ENCODE measurements at regions not wholly inside any gene's neighbourhood (a gene's known extent, or its start where the extent isn't known, plus 50 kb on each side); places are given as distances from the start of the nearest gene placed in this dataset.

- peaks cover 19% of the 10 kb centered on the region for H3K27me3 Mint-ChIP-seq
- CTCF ChIA-PET = no interaction called here
- POLR2A ChIA-PET = no interaction called here
- no peaks in the 10 kb centered on the region for H3K36me3 Mint-ChIP-seq
- DNase-seq = no peak
- intact Hi-C loops (cut with micrococcal nuclease) = no loop called here
- H3K4me1 Mint-ChIP-seq (ENCODE audit: low read depth) = no peaks in the 10 kb centered on the region
- no peaks in the 10 kb centered on the region for H3K9me3 Mint-ChIP-seq
- H3K27ac Mint-ChIP-seq = no peak overlapping the region
- H3K4me3 Mint-ChIP-seq = no peak overlapping the region
These were observed 86.0 kb downstream of the RASSF10 start for GRCh38 chr11:13094930-13095687.

- intact Hi-C loops (cut with micrococcal nuclease) = no loop called here
- H3K9me3 Mint-ChIP-seq = no peaks in the 10 kb centered on the region
- no peak for DNase-seq
- no peaks in the 10 kb centered on the region for H3K4me1 Mint-ChIP-seq (ENCODE audit: low read depth)
- no peaks in the 10 kb centered on the region for H3K36me3 Mint-ChIP-seq
- CTCF ChIA-PET = interaction anchor here (0.9 kb wide), 1 partner anchor 15 kb away, joined by 3 read pairs; no protein-coding TSS in a partner anchor
- no peak overlapping the region for H3K27ac Mint-ChIP-seq
- POLR2A ChIA-PET = no interaction called here
- peaks cover 27% of the 10 kb centered on the region for H3K27me3 Mint-ChIP-seq
- H3K4me3 Mint-ChIP-seq = no peak overlapping the region
These were observed 88.9 kb downstream of the RASSF10 start for GRCh38 chr11:13098063-13098462.

DNA sequence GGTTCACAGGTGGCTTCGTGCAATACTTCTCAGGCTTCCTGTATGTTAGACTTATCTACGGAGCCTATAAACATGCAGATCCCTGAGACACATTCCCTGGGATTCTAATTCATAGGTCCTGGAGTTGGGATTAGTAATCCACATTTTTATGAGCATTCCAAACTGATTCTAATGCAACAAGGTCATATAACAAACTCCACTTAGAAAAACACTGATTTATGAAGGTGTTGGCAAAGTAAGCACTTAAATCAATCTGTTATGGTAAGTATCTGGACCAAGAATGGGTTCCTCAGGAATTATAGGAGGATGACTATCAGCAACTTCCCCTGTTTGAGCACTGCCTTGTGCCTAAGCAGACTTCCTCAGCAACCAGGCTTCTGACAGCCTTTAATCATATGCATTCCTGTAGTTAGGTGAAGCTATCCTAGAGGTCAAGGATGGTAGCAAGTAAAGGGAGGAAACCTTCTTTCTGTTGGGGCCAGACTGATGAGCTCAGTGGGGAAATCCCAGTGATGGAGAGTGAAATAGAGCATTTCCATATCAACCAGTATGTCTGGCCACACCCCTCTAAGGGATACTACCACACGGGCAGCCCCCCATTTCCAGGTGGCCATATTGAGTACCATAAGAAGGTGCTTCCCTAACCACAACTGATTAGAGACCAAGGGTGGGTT lies 89.6 kb downstream of the RASSF10 start:
- DNase-seq = no peak
- Mint-ChIP-seq H3K4me3 (no peak overlapping the region), H3K36me3 (no peaks in the 10 kb centered on the region), H3K4me1 (ENCODE audit: low read depth) (no peaks in the 10 kb centered on the region), H3K9me3 (no peaks in the 10 kb centered on the region), H3K27me3 (peaks cover 27% of the 10 kb centered on the region), H3K27ac (no peak overlapping the region)
- ChIA-PET POLR2A (no interaction called here), CTCF (no interaction called here)
- intact Hi-C loops (cut with micrococcal nuclease) = no loop called here

DNA sequence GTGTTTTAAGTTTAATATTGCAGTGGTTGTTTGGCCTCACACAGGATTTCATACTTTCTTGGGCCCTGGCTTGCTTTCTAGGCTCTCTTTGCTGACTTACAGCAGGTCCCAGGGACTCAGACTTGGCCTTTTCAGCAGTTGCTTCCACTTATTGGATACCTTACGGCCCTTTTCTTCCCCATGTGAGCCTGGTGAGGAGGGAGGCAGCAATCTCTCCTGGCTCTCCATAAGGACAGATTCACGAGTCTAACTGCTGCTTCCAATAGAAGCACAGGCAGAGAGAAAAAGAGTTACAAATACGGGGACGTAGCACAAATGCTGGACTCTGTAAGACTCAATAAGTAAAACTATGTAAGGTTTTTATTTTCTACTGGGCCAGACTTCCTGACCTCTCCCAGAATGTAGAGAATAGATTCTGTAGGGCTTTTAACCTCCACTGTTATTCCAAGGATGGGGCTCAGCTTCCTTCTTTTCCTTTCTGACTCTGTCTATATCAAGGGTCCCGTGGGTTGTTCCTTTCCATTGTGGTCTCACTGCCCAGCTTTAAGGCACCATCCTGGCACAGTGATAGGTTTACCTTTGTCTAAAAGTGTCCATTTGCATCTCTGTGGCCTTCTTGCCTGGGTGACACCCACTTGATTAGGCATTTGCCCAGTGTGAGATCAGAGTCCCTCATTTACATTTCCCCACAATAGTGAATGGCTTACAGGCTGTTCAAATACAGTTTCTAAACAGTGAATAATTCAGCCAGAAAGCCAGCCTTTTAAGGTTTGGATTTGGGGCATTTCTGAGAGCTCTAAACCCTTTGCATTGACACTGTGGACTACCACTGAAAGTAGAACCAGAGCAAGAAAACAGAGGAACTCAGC lies 92.8 kb downstream of the RASSF10 start:
- no peak overlapping the region for H3K4me3 Mint-ChIP-seq
- intact Hi-C loops (cut with micrococcal nuclease) = no loop called here
- ChIA-PET CTCF (interaction anchor here (0.7 kb wide), 1 partner anchor 242 kb away, joined by 3 read pairs; no protein-coding TSS in a partner anchor), POLR2A (no interaction called here)
- no peak overlapping the region for H3K27ac Mint-ChIP-seq
- no peaks in the 10 kb centered on the region for H3K9me3 Mint-ChIP-seq
- peaks cover 29% of the 10 kb centered on the region for H3K27me3 Mint-ChIP-seq
- no peaks in the 10 kb centered on the region for H3K4me1 Mint-ChIP-seq (ENCODE audit: low read depth)
- H3K36me3 Mint-ChIP-seq = no peaks in the 10 kb centered on the region
- no peak for DNase-seq

- POLR2A ChIA-PET = no interaction called here
- Mint-ChIP-seq H3K27me3 (peaks cover 30% of the 10 kb centered on the region), H3K4me1 (ENCODE audit: low read depth) (no peaks in the 10 kb centered on the region), H3K36me3 (no peaks in the 10 kb centered on the region), H3K4me3 (no peak overlapping the region), H3K9me3 (no peaks in the 10 kb centered on the region), H3K27ac (no peak overlapping the region)
- no peak for DNase-seq
- CTCF ChIA-PET = interaction anchor here (0.7 kb wide), 1 partner anchor 242 kb away, joined by 3 read pairs; no protein-coding TSS in a partner anchor
- intact Hi-C loops (cut with micrococcal nuclease) = no loop called here
These were observed 93.4 kb downstream of the RASSF10 start for GRCh38 chr11:13102513-13102840.

- DNase-seq = no peak
These were observed 93.9 kb downstream of the RASSF10 start for GRCh38 chr11:13102865-13103539.

GRCh38 chr11:13103962-13104554 lies 94.9 kb downstream of the RASSF10 start:
- H3K4me1 Mint-ChIP-seq (ENCODE audit: low read depth) = no peaks in the 10 kb centered on the region
- CTCF ChIA-PET = no interaction called here
- no peaks in the 10 kb centered on the region for H3K36me3 Mint-ChIP-seq
- H3K4me3 Mint-ChIP-seq = no peak overlapping the region
- intact Hi-C loops (cut with micrococcal nuclease) = no loop called here
- H3K27ac Mint-ChIP-seq = no peak overlapping the region
- no peak for DNase-seq
- H3K27me3 Mint-ChIP-seq = peaks cover 25% of the 10 kb centered on the region
- peaks cover 6% of the 10 kb centered on the region for H3K9me3 Mint-ChIP-seq
- POLR2A ChIA-PET = no interaction called here

More at GRCh38 chr11:13102865-13103539, 93.9 kb downstream of the RASSF10 start:
- Mint-ChIP-seq H3K4me1 (ENCODE audit: low read depth) (no peaks in the 10 kb centered on the region), H3K36me3 (no peaks in the 10 kb centered on the region), H3K27ac (no peak overlapping the region), H3K27me3 (peaks cover 32% of the 10 kb centered on the region), H3K4me3 (no peak overlapping the region), H3K9me3 (no peaks in the 10 kb centered on the region)
- CTCF ChIA-PET = no interaction called here
- intact Hi-C loops (cut with micrococcal nuclease) = no loop called here
- POLR2A ChIA-PET = no interaction called here

GRCh38 chr11:13104619-13105236 lies 95.6 kb downstream of the RASSF10 start:
- Mint-ChIP-seq H3K9me3 (peaks cover 11% of the 10 kb centered on the region), H3K27me3 (peaks cover 22% of the 10 kb centered on the region), H3K4me1 (ENCODE audit: low read depth) (no peaks in the 10 kb centered on the region), H3K36me3 (no peaks in the 10 kb centered on the region), H3K27ac (no peak overlapping the region), H3K4me3 (no peak overlapping the region)
- ChIA-PET CTCF (no interaction called here), POLR2A (no interaction called here)
- no peak for DNase-seq
- intact Hi-C loops (cut with micrococcal nuclease) = no loop called here

DNA sequence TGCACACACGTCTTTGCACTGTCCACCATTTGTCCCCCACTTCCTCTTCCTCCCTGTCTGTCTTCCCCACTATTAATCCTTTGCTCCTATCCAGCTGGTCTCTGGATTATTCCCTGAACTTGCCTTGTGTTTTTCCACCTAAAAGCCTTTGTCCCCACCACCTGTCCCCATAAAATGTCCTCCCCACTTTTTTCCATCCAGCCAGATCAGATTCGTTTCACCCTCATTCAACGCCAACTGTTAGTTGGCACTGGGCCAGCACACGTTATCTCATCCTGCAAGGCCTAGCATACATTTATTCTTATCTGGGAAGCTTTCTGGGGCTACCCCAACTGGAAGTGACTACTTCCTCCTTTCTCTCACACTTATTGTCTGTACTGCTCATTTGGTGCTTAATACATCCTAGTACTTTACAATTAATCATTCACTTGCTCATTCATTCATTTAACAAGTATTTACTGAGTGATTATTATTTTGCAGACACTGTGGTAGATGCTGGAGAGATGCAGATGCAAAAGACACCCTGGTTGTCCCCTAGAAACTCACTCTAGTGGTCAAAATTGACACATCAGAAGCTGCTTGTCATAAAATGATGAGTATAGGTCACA lies 96.2 kb downstream of the RASSF10 start:
- Mint-ChIP-seq H3K4me3 (no peak overlapping the region), H3K36me3 (no peaks in the 10 kb centered on the region), H3K4me1 (ENCODE audit: low read depth) (no peaks in the 10 kb centered on the region), H3K9me3 (peaks cover 11% of the 10 kb centered on the region), H3K27me3 (peaks cover 22% of the 10 kb centered on the region), H3K27ac (no peak overlapping the region)
- ChIA-PET POLR2A (no interaction called here), CTCF (no interaction called here)
- intact Hi-C loops (cut with micrococcal nuclease) = no loop called here
- no peak for DNase-seq

GRCh38 chr11:13107544-13108044 lies 98.5 kb downstream of the RASSF10 start:
- no peak for DNase-seq
- Mint-ChIP-seq H3K9me3 (peaks cover 11% of the 10 kb centered on the region), H3K27ac (no peak overlapping the region), H3K27me3 (peaks cover 19% of the 10 kb centered on the region), H3K36me3 (no peaks in the 10 kb centered on the region), H3K4me3 (no peak overlapping the region), H3K4me1 (ENCODE audit: low read depth) (peaks cover 2% of the 10 kb centered on the region)
- intact Hi-C loops (cut with micrococcal nuclease) = no loop called here
- POLR2A ChIA-PET = no interaction called here
- CTCF ChIA-PET = no interaction called here

GRCh38 chr11:13108416-13108815 lies 99.3 kb downstream of the RASSF10 start:
- H3K27ac Mint-ChIP-seq = no peak overlapping the region

More at GRCh38 chr11:13108416-13108815, 99.3 kb downstream of the RASSF10 start:
- H3K36me3 Mint-ChIP-seq = no peaks in the 10 kb centered on the region
- ChIA-PET POLR2A (no interaction called here), CTCF (no interaction called here)
- H3K27me3 Mint-ChIP-seq = peaks cover 17% of the 10 kb centered on the region
- peaks cover 11% of the 10 kb centered on the region for H3K9me3 Mint-ChIP-seq
- intact Hi-C loops (cut with micrococcal nuclease) = no loop called here
- no peak for DNase-seq
- H3K4me1 Mint-ChIP-seq (ENCODE audit: low read depth) = peaks cover 2% of the 10 kb centered on the region
- no peak overlapping the region for H3K4me3 Mint-ChIP-seq

Data from activated CD4-positive, alpha-beta memory T cell treated with anti-CD3 and anti-CD28 coated beads for 36 hours (primary cell).